ENCODE measurements at regions not wholly inside any gene's neighbourhood (a gene's known extent, or its start where the extent isn't known, plus 50 kb on each side); places are given as distances from the start of the nearest gene placed in this dataset.

DNA sequence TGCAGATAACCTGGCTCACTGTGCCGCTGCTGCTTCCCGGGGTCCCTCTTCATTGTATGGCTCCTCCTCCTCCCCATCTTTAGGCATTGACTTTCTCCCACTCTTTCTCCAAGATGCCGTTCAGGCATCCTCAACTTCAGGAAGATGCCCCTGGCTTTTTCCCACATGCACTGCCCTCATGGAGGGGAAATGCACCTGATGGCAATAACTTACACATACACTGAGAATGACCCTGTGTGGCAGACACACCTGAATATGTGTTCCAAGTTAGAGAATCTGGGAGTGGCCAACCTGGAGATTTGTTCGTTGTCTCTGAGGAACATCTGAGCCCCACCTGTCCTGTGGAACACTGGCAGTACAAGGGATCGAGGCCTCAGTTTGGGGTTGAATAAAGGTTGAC is 273.9 kb upstream of the CHD6 start:
- TF ChIP-seq POLR2A (IDR thresholded peaks at IDR 0.05): no peak
- TF ChIP-seq, protein P1, sequence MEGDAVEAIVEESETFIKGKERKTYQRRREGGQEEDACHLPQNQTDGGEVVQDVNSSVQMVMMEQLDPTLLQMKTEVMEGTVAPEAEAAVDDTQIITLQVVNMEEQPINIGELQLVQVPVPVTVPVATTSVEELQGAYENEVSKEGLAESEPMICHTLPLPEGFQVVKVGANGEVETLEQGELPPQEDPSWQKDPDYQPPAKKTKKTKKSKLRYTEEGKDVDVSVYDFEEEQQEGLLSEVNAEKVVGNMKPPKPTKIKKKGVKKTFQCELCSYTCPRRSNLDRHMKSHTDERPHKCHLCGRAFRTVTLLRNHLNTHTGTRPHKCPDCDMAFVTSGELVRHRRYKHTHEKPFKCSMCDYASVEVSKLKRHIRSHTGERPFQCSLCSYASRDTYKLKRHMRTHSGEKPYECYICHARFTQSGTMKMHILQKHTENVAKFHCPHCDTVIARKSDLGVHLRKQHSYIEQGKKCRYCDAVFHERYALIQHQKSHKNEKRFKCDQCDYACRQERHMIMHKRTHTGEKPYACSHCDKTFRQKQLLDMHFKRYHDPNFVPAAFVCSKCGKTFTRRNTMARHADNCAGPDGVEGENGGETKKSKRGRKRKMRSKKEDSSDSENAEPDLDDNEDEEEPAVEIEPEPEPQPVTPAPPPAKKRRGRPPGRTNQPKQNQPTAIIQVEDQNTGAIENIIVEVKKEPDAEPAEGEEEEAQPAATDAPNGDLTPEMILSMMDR (IDR thresholded peaks at IDR 0.05): no peak

Data from testis (tissue), 2 donors.